Stomach (tissue), 4 donors: ENCODE measurements at regions not wholly inside any gene's neighbourhood (a gene's known extent, or its start where the extent isn't known, plus 50 kb on each side); places are given as distances from the start of the nearest gene placed in this dataset.

Source experiments
- CTCF ChIP-seq, 7 experiments: fragments of 450-650 bp in 4 of 7; fragments of 200-600 bp in 3 of 7; sonication (generic) in 3 of 7; IDR thresholded peaks; one replicate each; pipeline ENCODE4 v1.5.1; 2016 to 2019; ENCODE audit warnings: antibody characterized with exemption in 7 of 7, control low read depth in 2 of 7, mild to moderate bottlenecking in 1 of 7
- POLR2A ChIP-seq, 4 donors: fragments of 450-650 bp; IDR thresholded peaks; one replicate each; pipeline ENCODE4 v1.6.1; 2016; ENCODE audit warnings: antibody characterized with exemption in 4 of 4, control low read depth in 2 of 4, mild to moderate bottlenecking in 1 of 4, moderate library complexity in 1 of 4

GRCh38 chr13:90951663-90952062 is 395.8 kb upstream of the MIR17HG start:
- TF ChIP-seq POLR2A (IDR thresholded peaks at IDR 0.05) (no peak), CTCF (IDR thresholded peaks at IDR 0.05) (no peak)
